Glutamatergic neuron (in vitro differentiated cells): ENCODE measurements at regions not wholly inside any gene's neighbourhood (a gene's known extent, or its start where the extent isn't known, plus 50 kb on each side); places are given as distances from the start of the nearest gene placed in this dataset.

Source experiments
- DNase-seq: peaks from one replicate; pipeline ENCODE4 v3.0.0; 2022
- H3K27ac Mint-ChIP-seq: one replicate; pipeline ENCODE4 v1.8.0; 2020; ENCODE audit warnings: mild to moderate bottlenecking, mixed read lengths, inconsistent platforms; ENCODE audit not compliant: unreplicated experiment
- H3K27me3 Mint-ChIP-seq: one replicate; pipeline ENCODE4 v1.8.0; 2020; ENCODE audit warnings: mild to moderate bottlenecking, moderate library complexity, mixed read lengths, inconsistent platforms; ENCODE audit not compliant: unreplicated experiment
- H3K36me3 Mint-ChIP-seq: one replicate; pipeline ENCODE4 v1.8.0; 2020; ENCODE audit warnings: mild to moderate bottlenecking, mixed read lengths, inconsistent platforms; ENCODE audit not compliant: unreplicated experiment
- H3K4me1 Mint-ChIP-seq: one replicate; pipeline ENCODE4 v1.8.0; 2020; ENCODE audit warnings: mild to moderate bottlenecking, low read depth, mixed read lengths, inconsistent platforms; ENCODE audit not compliant: unreplicated experiment
- H3K4me3 Mint-ChIP-seq: one replicate; pipeline ENCODE4 v1.8.0; 2020; ENCODE audit warnings: mild to moderate bottlenecking, mixed read lengths, inconsistent platforms; ENCODE audit not compliant: unreplicated experiment
- H3K9me3 Mint-ChIP-seq: one replicate; pipeline ENCODE4 v1.8.0; 2020; ENCODE audit warnings: mild to moderate bottlenecking, moderate library complexity, mixed read lengths, inconsistent platforms; ENCODE audit not compliant: unreplicated experiment
- CTCF ChIP-seq: fragments of 200-600 bp; sonication (generic); IDR thresholded peaks from one replicate; pipeline ENCODE4 v1.5.0; 2021; ENCODE audit not compliant: partially characterized antibody, unreplicated experiment

- Mint-ChIP-seq H3K36me3 (peaks cover 2% of the 10 kb centered on the region), H3K4me3 (no peak overlapping the region), H3K9me3 (peaks cover 2% of the 10 kb centered on the region), H3K4me1 (peaks cover 2% of the 10 kb centered on the region), H3K27ac (no peak overlapping the region), H3K27me3 (peaks cover 2% of the 10 kb centered on the region)
- DNase-seq, result no peak
- TF ChIP-seq CTCF, result no peak
Observed at GRCh38 chr10:4749271-4749574, 76.8 kb upstream of the AKR1E2 start.

GRCh38 chr10:4748491-4749270 lies 77.3 kb upstream of the AKR1E2 start:
- Mint-ChIP-seq H3K27ac (no peak overlapping the region), H3K9me3 (peaks cover 2% of the 10 kb centered on the region), H3K4me1 (peaks cover 2% of the 10 kb centered on the region), H3K4me3 (no peak overlapping the region), H3K36me3 (no peaks in the 10 kb centered on the region), H3K27me3 (peaks cover 2% of the 10 kb centered on the region)
- no peak for TF ChIP-seq CTCF
- DNase-seq, result no peak

- no peaks in the 10 kb centered on the region for H3K27me3 Mint-ChIP-seq
- DNase-seq, result no peak
- no peak for TF ChIP-seq CTCF
- H3K27ac Mint-ChIP-seq, result no peak overlapping the region
- no peak overlapping the region for H3K4me3 Mint-ChIP-seq
- H3K36me3 Mint-ChIP-seq, result no peaks in the 10 kb centered on the region
- no peaks in the 10 kb centered on the region for H3K4me1 Mint-ChIP-seq
- no peaks in the 10 kb centered on the region for H3K9me3 Mint-ChIP-seq
Observed at GRCh38 chr10:4742217-4742616, 83.8 kb upstream of the AKR1E2 start.

- Mint-ChIP-seq H3K27me3 (no peaks in the 10 kb centered on the region), H3K4me1 (no peaks in the 10 kb centered on the region), H3K4me3 (no peak overlapping the region), H3K36me3 (no peaks in the 10 kb centered on the region), H3K9me3 (no peaks in the 10 kb centered on the region), H3K27ac (no peak overlapping the region)
- no peak for TF ChIP-seq CTCF
- no peak for DNase-seq
Observed at GRCh38 chr10:4740471-4740870, 85.5 kb upstream of the AKR1E2 start.

- Mint-ChIP-seq H3K27me3 (no peaks in the 10 kb centered on the region), H3K36me3 (no peaks in the 10 kb centered on the region), H3K4me1 (no peaks in the 10 kb centered on the region), H3K4me3 (no peak overlapping the region), H3K9me3 (no peaks in the 10 kb centered on the region), H3K27ac (no peak overlapping the region)
- TF ChIP-seq CTCF, result no peak
- no peak for DNase-seq
Observed at GRCh38 chr10:4736608-4737007, 89.4 kb upstream of the AKR1E2 start.
